ENCODE measurements at regions not wholly inside any gene's neighbourhood (a gene's known extent, or its start where the extent isn't known, plus 50 kb on each side); places are given as distances from the start of the nearest gene placed in this dataset.

DNA sequence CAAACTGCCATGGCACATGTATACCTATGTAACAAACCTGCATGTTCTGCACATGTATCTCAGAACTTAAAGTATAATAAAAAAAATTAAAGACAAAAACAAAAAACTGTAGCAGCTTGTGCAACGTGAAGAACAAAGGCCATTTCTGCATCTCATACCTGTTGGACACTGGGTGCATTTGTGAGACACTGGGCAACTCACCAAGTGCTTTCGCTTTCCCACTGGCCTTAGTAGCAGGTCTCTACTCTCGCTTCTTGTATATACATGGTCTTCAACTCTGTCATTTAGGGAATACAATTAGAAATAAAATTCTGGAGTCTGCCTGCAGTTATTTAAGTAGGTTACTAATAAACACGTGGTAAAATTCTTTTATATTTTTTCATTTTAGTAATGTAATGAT lies 423.8 kb downstream of the CBLN4 start:
- Histone ChIP-seq H3K27me3 (no peaks in the 10 kb centered on the region), H3K4me1 (no peaks in the 10 kb centered on the region), H3K36me3 (no peaks in the 10 kb centered on the region), H3K4me3 (no peak overlapping the region), H3K9me3 (no peaks in the 10 kb centered on the region), H3K27ac (no peak overlapping the region)
- TF ChIP-seq POLR2A (IDR thresholded peaks at IDR 0.05) (no peak), EP300 (IDR thresholded peaks at IDR 0.05) (no peak), POLR2AphosphoS5 (IDR thresholded peaks at IDR 0.05) (no peak)
- TF ChIP-seq, protein P1, sequence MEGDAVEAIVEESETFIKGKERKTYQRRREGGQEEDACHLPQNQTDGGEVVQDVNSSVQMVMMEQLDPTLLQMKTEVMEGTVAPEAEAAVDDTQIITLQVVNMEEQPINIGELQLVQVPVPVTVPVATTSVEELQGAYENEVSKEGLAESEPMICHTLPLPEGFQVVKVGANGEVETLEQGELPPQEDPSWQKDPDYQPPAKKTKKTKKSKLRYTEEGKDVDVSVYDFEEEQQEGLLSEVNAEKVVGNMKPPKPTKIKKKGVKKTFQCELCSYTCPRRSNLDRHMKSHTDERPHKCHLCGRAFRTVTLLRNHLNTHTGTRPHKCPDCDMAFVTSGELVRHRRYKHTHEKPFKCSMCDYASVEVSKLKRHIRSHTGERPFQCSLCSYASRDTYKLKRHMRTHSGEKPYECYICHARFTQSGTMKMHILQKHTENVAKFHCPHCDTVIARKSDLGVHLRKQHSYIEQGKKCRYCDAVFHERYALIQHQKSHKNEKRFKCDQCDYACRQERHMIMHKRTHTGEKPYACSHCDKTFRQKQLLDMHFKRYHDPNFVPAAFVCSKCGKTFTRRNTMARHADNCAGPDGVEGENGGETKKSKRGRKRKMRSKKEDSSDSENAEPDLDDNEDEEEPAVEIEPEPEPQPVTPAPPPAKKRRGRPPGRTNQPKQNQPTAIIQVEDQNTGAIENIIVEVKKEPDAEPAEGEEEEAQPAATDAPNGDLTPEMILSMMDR (IDR thresholded peaks at IDR 0.05), result no peak
- no peak for ATAC-seq
- 51 to 81% methylated on average over 4 of the region's 4 CpGs for WGBS, 2 donors (ENCODE audit: low coverage in 1 of 2)

DNA sequence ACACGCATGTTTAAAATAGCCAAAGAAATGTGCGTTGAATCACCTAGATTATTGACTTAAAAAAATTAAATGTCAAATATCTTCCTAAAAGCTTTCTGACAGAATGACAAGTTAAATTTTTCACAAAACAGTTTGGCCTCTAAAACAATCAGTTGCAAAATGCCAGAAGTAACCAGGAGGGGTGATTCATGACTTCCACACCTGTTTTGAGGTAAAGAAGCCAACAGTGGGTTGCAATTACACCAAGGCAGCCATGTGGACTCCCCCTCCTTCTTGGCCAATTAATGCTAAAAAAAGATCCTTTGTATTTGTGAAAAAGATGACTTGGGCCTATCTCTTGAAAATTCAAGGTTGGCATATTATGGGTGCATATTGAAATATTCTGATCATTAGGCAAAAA lies 424.8 kb downstream of the CBLN4 start:
- Histone ChIP-seq H3K36me3 (no peaks in the 10 kb centered on the region), H3K4me3 (no peak overlapping the region), H3K27me3 (no peaks in the 10 kb centered on the region), H3K9me3 (no peaks in the 10 kb centered on the region), H3K27ac (no peak overlapping the region), H3K4me1 (no peaks in the 10 kb centered on the region)
- TF ChIP-seq POLR2AphosphoS5 (IDR thresholded peaks at IDR 0.05) (no peak), POLR2A (IDR thresholded peaks at IDR 0.05) (no peak), EP300 (IDR thresholded peaks at IDR 0.05) (no peak)
- TF ChIP-seq, protein P1 (IDR thresholded peaks at IDR 0.05), result no peak
- no peak for ATAC-seq
- WGBS, 2 donors (ENCODE audit: low coverage in 1 of 2), result 50 to 64% methylated on average over 2 of the region's 2 CpGs

DNA sequence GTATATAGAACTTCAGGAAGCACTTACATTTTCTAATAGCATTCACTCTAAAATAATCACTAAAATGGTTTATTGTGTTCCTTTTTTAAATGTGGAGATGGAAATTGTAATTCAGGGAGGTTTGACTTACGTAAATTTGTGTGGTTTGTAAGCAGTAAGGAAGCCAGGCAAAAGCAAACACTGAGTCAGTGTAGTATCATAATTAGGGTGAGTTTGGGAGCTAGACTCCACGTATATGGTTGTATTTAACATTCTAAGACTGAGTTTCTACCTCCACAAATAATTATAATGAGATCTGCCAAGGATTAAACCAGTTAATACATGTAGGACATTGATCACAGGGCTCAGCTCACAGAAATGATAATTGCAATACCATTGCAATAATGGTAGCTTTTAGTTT lies 425.5 kb downstream of the CBLN4 start:
- H3K4me1 ChIP-seq, result no peaks in the 10 kb centered on the region
- no peak for ATAC-seq
- no peak overlapping the region for H3K4me3 ChIP-seq
- H3K9me3 ChIP-seq, result no peaks in the 10 kb centered on the region
- TF ChIP-seq POLR2AphosphoS5 (IDR thresholded peaks at IDR 0.05), result no peak
- no peak for TF ChIP-seq EP300 (IDR thresholded peaks at IDR 0.05)
- TF ChIP-seq, protein P1 (IDR thresholded peaks at IDR 0.05), result no peak
- TF ChIP-seq POLR2A (IDR thresholded peaks at IDR 0.05), result no peak
- H3K27me3 ChIP-seq, result no peaks in the 10 kb centered on the region
- H3K27ac ChIP-seq, result no peak overlapping the region
- 84 to 94% methylated on average over 2 of the region's 2 CpGs for WGBS, 2 donors (ENCODE audit: low coverage in 1 of 2)
- no peaks in the 10 kb centered on the region for H3K36me3 ChIP-seq

DNA sequence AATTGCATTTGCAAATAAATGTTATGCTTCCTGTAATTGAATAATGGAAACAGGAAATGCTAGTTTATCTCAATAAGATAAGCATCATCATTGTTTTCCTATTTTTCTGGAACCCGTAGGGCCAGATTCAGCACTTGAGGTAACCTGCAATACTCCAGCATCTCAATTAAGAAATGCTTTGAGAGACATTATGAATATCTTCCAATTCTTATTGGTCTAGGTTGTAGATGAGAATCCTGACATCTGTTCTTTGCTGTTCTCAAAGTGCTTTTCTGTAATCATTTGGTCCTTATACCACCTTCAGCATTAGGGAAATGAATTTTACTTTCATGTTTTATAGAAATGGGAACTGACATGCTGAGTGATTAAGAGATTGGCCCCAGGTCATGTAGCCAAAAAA lies 428.3 kb downstream of the CBLN4 start:
- no peak for TF ChIP-seq EP300 (IDR thresholded peaks at IDR 0.05)
- Histone ChIP-seq H3K27me3 (no peaks in the 10 kb centered on the region), H3K27ac (no peak overlapping the region), H3K36me3 (no peaks in the 10 kb centered on the region), H3K4me3 (no peak overlapping the region), H3K4me1 (no peaks in the 10 kb centered on the region), H3K9me3 (no peaks in the 10 kb centered on the region)
- no peak for ATAC-seq
- 57 to 79% methylated on average over 1 of the region's 1 CpG for WGBS, 2 donors (ENCODE audit: low coverage in 1 of 2)

DNA sequence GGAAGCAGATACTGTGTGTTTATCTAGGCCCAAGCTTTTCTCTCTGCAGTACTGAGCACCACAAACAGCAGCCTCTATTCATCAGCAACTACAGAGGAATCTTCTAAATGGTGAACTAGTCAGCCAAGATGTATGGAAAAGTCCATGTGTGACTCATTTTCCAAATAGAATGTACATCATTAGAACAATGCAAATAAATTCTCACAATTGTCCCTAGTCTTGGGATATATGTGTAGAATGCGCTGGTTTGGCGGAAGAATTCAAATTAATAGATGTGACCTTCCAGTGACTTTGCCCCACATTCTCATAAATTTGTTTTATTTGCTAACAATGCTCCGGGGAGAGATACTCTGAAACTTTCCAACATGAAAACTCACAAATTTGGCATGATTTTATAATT lies 436.2 kb downstream of the CBLN4 start:
- no peaks in the 10 kb centered on the region for H3K27me3 ChIP-seq
- ATAC-seq, result no peak
- H3K9me3 ChIP-seq, result no peaks in the 10 kb centered on the region
- H3K4me3 ChIP-seq, result no peak overlapping the region
- H3K4me1 ChIP-seq, result no peaks in the 10 kb centered on the region
- no peak overlapping the region for H3K27ac ChIP-seq
- WGBS, 2 donors (ENCODE audit: low coverage in 1 of 2), result 68 to 79% methylated on average over 3 of the region's 3 CpGs
- TF ChIP-seq POLR2A (IDR thresholded peaks at IDR 0.05), result no peak
- TF ChIP-seq, protein P1 (IDR thresholded peaks at IDR 0.05), result no peak
- TF ChIP-seq POLR2AphosphoS5 (IDR thresholded peaks at IDR 0.05), result no peak
- no peak for TF ChIP-seq EP300 (IDR thresholded peaks at IDR 0.05)
- no peaks in the 10 kb centered on the region for H3K36me3 ChIP-seq
